Endothelial cell (in vitro differentiated cells): ENCODE measurements at regions not wholly inside any gene's neighbourhood (a gene's known extent, or its start where the extent isn't known, plus 50 kb on each side); places are given as distances from the start of the nearest gene placed in this dataset.

ENCODE experiments used
- DNase-seq: peaks from one replicate; pipeline ENCODE4 v3.0.0; 2021; ENCODE audit warnings: low spot score
- H3K27ac Mint-ChIP-seq: one replicate; pipeline ENCODE4 v1.8.0; 2021; ENCODE audit warnings: mixed read lengths, inconsistent platforms; ENCODE audit not compliant: unreplicated experiment
- H3K27me3 Mint-ChIP-seq: one replicate; pipeline ENCODE4 v1.8.0; 2021; ENCODE audit warnings: mild to moderate bottlenecking, moderate library complexity, mixed read lengths, inconsistent platforms; ENCODE audit not compliant: unreplicated experiment
- H3K36me3 Mint-ChIP-seq: one replicate; pipeline ENCODE4 v1.8.0; 2021; ENCODE audit warnings: mild to moderate bottlenecking, low read depth, mixed read lengths, inconsistent platforms; ENCODE audit not compliant: unreplicated experiment
- H3K4me1 Mint-ChIP-seq: one replicate; pipeline ENCODE4 v1.8.0; 2021; ENCODE audit warnings: mild to moderate bottlenecking, mixed read lengths, inconsistent platforms; ENCODE audit not compliant: unreplicated experiment
- H3K4me3 Mint-ChIP-seq: one replicate; pipeline ENCODE4 v1.8.0; 2021; ENCODE audit warnings: mild to moderate bottlenecking, mixed read lengths, inconsistent platforms; ENCODE audit not compliant: unreplicated experiment
- H3K9me3 Mint-ChIP-seq: one replicate; pipeline ENCODE4 v1.8.0; 2021; ENCODE audit warnings: mixed read lengths, inconsistent platforms; ENCODE audit not compliant: unreplicated experiment
- CTCF ChIP-seq: fragments of 200-600 bp; sonication (generic); IDR thresholded peaks from one replicate; pipeline ENCODE4 v1.5.0; 2021; ENCODE audit warnings: antibody characterized with exemption; ENCODE audit not compliant: unreplicated experiment

- no peak for TF ChIP-seq CTCF
- Mint-ChIP-seq H3K9me3 (no peaks in the 10 kb centered on the region), H3K4me3 (no peak overlapping the region), H3K4me1 (no peaks in the 10 kb centered on the region), H3K27me3 (no peaks in the 10 kb centered on the region), H3K36me3 (no peaks in the 10 kb centered on the region), H3K27ac (no peak overlapping the region)
- no peak for DNase-seq
These were observed 836.9 kb upstream of the PCDH9 start for GRCh38 chr13:68066879-68067513.

DNA sequence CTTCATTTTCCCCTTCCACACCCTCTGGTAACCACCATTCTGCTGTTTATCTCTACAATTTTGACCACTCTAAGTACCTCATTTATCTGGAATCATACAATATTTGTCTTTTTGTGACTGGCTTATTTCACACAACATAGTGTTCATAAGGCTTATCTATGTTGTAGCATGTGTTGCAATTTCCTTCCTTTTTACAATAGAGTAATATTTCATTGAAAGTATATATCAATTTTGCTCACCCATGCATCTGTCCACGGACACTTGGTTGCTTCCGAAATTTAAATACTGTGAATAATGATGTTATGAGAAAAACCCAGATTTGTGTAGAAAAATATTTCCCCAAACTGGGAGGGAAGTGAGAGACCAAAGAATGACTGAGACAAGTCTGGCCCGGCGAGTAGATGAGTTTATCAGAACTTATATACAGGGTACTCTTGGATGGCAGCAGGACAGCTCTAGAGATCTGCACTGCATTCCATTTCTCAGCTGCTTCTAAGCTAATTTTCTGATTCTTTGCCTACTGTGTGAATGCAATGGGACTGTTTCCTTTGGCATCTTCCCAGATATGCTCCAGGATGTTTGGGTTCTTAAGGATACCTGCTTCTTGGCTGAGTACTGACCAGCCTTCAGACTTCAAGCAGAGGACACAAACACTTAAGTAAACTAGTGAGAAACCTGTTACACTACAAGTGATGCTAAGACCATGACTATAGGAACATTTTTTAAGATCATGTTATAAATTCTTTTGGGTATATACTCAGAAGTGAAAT lies 834.0 kb upstream of the PCDH9 start:
- H3K36me3 Mint-ChIP-seq, result no peaks in the 10 kb centered on the region
- DNase-seq, result no peak
- no peak overlapping the region for H3K4me3 Mint-ChIP-seq
- no peak overlapping the region for H3K27ac Mint-ChIP-seq
- no peaks in the 10 kb centered on the region for H3K27me3 Mint-ChIP-seq
- no peaks in the 10 kb centered on the region for H3K4me1 Mint-ChIP-seq
- no peak for TF ChIP-seq CTCF
- no peaks in the 10 kb centered on the region for H3K9me3 Mint-ChIP-seq

DNA sequence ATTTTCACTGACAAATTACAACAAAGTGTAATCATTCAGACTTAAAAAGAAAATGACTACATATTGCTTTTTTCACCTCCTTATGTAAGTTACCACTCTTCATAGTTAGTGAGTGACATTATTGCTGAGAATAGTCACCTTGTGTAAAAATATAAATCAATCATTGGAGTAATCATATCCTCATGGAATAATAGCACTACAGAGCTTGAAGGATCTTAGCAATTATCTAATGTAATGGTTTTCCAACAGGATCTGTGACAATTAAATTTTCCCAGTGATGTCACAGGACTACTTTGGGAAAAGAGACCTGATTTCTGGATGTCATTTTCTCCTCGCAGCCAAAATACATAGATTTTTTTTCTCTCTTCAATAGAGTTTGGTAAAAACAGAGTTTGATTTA lies 833.0 kb upstream of the PCDH9 start:
- no peak for DNase-seq
- Mint-ChIP-seq H3K27me3 (no peaks in the 10 kb centered on the region), H3K36me3 (no peaks in the 10 kb centered on the region), H3K9me3 (no peaks in the 10 kb centered on the region), H3K27ac (no peak overlapping the region), H3K4me1 (no peaks in the 10 kb centered on the region), H3K4me3 (no peak overlapping the region)
- no peak for TF ChIP-seq CTCF

- no peak for TF ChIP-seq CTCF
- Mint-ChIP-seq H3K4me3 (no peak overlapping the region), H3K27me3 (no peaks in the 10 kb centered on the region), H3K9me3 (no peaks in the 10 kb centered on the region), H3K27ac (no peak overlapping the region), H3K4me1 (no peaks in the 10 kb centered on the region), H3K36me3 (no peaks in the 10 kb centered on the region)
- no peak for DNase-seq
These were observed 827.7 kb upstream of the PCDH9 start for GRCh38 chr13:68057836-68058235.
